Effector memory CD4-positive, alpha-beta T cell (primary cell): ENCODE measurements at regions not wholly inside any gene's neighbourhood (a gene's known extent, or its start where the extent isn't known, plus 50 kb on each side); places are given as distances from the start of the nearest gene placed in this dataset.

Source experiments
- DNase-seq, 3 donors: peaks; one replicate each; pipeline ENCODE4 v3.0.0-alpha.2; 2020
- H3K27ac ChIP-seq: 2 replicates; pipeline ENCODE4 v1.7.0; 2013; ENCODE audit warnings: mild to moderate bottlenecking, low read length, moderate library complexity; ENCODE audit not compliant: insufficient read depth, poor library complexity, severe bottlenecking
- H3K27me3 ChIP-seq: replicated peaks from 2 replicates; pipeline ENCODE4 v1.7.0; 2013; ENCODE audit warnings: mild to moderate bottlenecking, low read length; ENCODE audit not compliant: insufficient read depth, control insufficient read depth, poor library complexity, severe bottlenecking
- H3K36me3 ChIP-seq: 2 replicates; pipeline ENCODE4 v1.7.0; 2013; ENCODE audit warnings: mild to moderate bottlenecking, low read length, moderate library complexity; ENCODE audit not compliant: control insufficient read depth, insufficient read depth
- H3K4me1 ChIP-seq: 2 replicates; pipeline ENCODE4 v1.7.0; 2013; ENCODE audit warnings: low read length, mild to moderate bottlenecking; ENCODE audit not compliant: control insufficient read depth, insufficient read depth, poor library complexity, severe bottlenecking
- H3K4me3 ChIP-seq: 2 replicates; pipeline ENCODE4 v1.7.0; 2013; ENCODE audit warnings: low read length, low read depth, mild to moderate bottlenecking; ENCODE audit not compliant: insufficient read depth, poor library complexity, severe bottlenecking
- H3K9me3 ChIP-seq: 2 replicates; pipeline ENCODE4 v1.7.0; 2013; ENCODE audit warnings: mild to moderate bottlenecking, low read length, moderate library complexity; ENCODE audit not compliant: control insufficient read depth

GRCh38 chr11:104666624-104667023, 231.6 kb downstream of the CASP12 start:
- no peak for DNase-seq

GRCh38 chr11:104665641-104666040, 232.6 kb downstream of the CASP12 start:
- no peaks in the 10 kb centered on the region for H3K4me1 ChIP-seq
- H3K9me3 ChIP-seq: no peaks in the 10 kb centered on the region
- no peaks in the 10 kb centered on the region for H3K27me3 ChIP-seq
- no peaks in the 10 kb centered on the region for H3K36me3 ChIP-seq
- no peak overlapping the region for H3K27ac ChIP-seq
- DNase-seq: no peak
- H3K4me3 ChIP-seq: no peak overlapping the region

More at GRCh38 chr11:104666624-104667023, 231.6 kb downstream of the CASP12 start:
- no peak overlapping the region for H3K27ac ChIP-seq
- H3K36me3 ChIP-seq: no peaks in the 10 kb centered on the region
- H3K4me3 ChIP-seq: no peak overlapping the region
- H3K27me3 ChIP-seq: no peaks in the 10 kb centered on the region
- no peaks in the 10 kb centered on the region for H3K9me3 ChIP-seq
- no peaks in the 10 kb centered on the region for H3K4me1 ChIP-seq

- DNase-seq: no peak
- Histone ChIP-seq H3K4me3 (no peak overlapping the region), H3K27me3 (no peaks in the 10 kb centered on the region), H3K36me3 (no peaks in the 10 kb centered on the region), H3K27ac (no peak overlapping the region), H3K9me3 (no peaks in the 10 kb centered on the region), H3K4me1 (no peaks in the 10 kb centered on the region)
Measured at GRCh38 chr11:104663190-104664140, 234.8 kb downstream of the CASP12 start.

GRCh38 chr11:104661901-104662300, 236.4 kb downstream of the CASP12 start:
- no peak for DNase-seq
- no peaks in the 10 kb centered on the region for H3K27me3 ChIP-seq
- no peaks in the 10 kb centered on the region for H3K36me3 ChIP-seq
- H3K9me3 ChIP-seq: no peaks in the 10 kb centered on the region
- no peak overlapping the region for H3K4me3 ChIP-seq
- H3K27ac ChIP-seq: no peak overlapping the region
- H3K4me1 ChIP-seq: no peaks in the 10 kb centered on the region

GRCh38 chr11:104661471-104661870, 236.8 kb downstream of the CASP12 start:
- Histone ChIP-seq H3K27ac (no peak overlapping the region), H3K4me3 (no peak overlapping the region), H3K27me3 (no peaks in the 10 kb centered on the region), H3K4me1 (no peaks in the 10 kb centered on the region), H3K9me3 (no peaks in the 10 kb centered on the region), H3K36me3 (no peaks in the 10 kb centered on the region)
- DNase-seq: no peak

GRCh38 chr11:104658177-104658576, 240.1 kb downstream of the CASP12 start:
- Histone ChIP-seq H3K4me1 (no peaks in the 10 kb centered on the region), H3K4me3 (no peak overlapping the region), H3K27me3 (no peaks in the 10 kb centered on the region), H3K36me3 (no peaks in the 10 kb centered on the region), H3K27ac (no peak overlapping the region), H3K9me3 (no peaks in the 10 kb centered on the region)
- DNase-seq: no peak

- Histone ChIP-seq H3K4me3 (no peak overlapping the region), H3K4me1 (no peaks in the 10 kb centered on the region)
Measured at GRCh38 chr11:104657083-104657482, 241.2 kb downstream of the CASP12 start.

GRCh38 chr11:104655066-104655465, 243.2 kb downstream of the CASP12 start:
- no peak overlapping the region for H3K4me3 ChIP-seq
- no peak overlapping the region for H3K27ac ChIP-seq
- H3K9me3 ChIP-seq: no peaks in the 10 kb centered on the region
- no peaks in the 10 kb centered on the region for H3K27me3 ChIP-seq
- DNase-seq: no peak
- no peaks in the 10 kb centered on the region for H3K4me1 ChIP-seq
- no peaks in the 10 kb centered on the region for H3K36me3 ChIP-seq

More at GRCh38 chr11:104657083-104657482, 241.2 kb downstream of the CASP12 start:
- Histone ChIP-seq H3K27ac (no peak overlapping the region), H3K27me3 (no peaks in the 10 kb centered on the region), H3K9me3 (no peaks in the 10 kb centered on the region), H3K36me3 (no peaks in the 10 kb centered on the region)
- DNase-seq: no peak

- H3K36me3 ChIP-seq: no peaks in the 10 kb centered on the region
- no peak overlapping the region for H3K4me3 ChIP-seq
- H3K27me3 ChIP-seq: no peaks in the 10 kb centered on the region
- H3K27ac ChIP-seq: no peak overlapping the region
- DNase-seq: no peak
- H3K4me1 ChIP-seq: no peaks in the 10 kb centered on the region
- H3K9me3 ChIP-seq: no peaks in the 10 kb centered on the region
Measured at GRCh38 chr11:104654181-104654813, 244.0 kb downstream of the CASP12 start.

GRCh38 chr11:104653407-104653806, 244.9 kb downstream of the CASP12 start:
- H3K4me3 ChIP-seq: no peak overlapping the region
- no peaks in the 10 kb centered on the region for H3K4me1 ChIP-seq
- DNase-seq: no peak

More at GRCh38 chr11:104653407-104653806, 244.9 kb downstream of the CASP12 start:
- Histone ChIP-seq H3K27ac (no peak overlapping the region), H3K9me3 (no peaks in the 10 kb centered on the region), H3K36me3 (no peaks in the 10 kb centered on the region), H3K27me3 (no peaks in the 10 kb centered on the region)
